Uterus (tissue), 3 donors: ENCODE measurements at regions not wholly inside any gene's neighbourhood (a gene's known extent, or its start where the extent isn't known, plus 50 kb on each side); places are given as distances from the start of the nearest gene placed in this dataset.

Source experiments
- DNase-seq, 2 donors: peaks; one replicate each; pipeline ENCODE4 v3.0.0-alpha.2; 2019 to 2020
- H3K27ac ChIP-seq, 2 donors: fragments of 200-600 bp; sonication (generic); 1 replicate in 1 of 2; 2 replicates in 1 of 2; pipeline ENCODE4 v1.5.1; 2016 to 2018
- H3K27me3 ChIP-seq, 2 donors: fragments of 200-600 bp; sonication (generic); one replicate each; pipeline ENCODE4 v1.5.1; 2018 to 2019; ENCODE audit warnings: control low read depth in 1 of 2
- H3K36me3 ChIP-seq, 2 donors: fragments of 200-600 bp; sonication (generic); one replicate each; pipeline ENCODE4 v1.5.1; 2019; ENCODE audit warnings: control low read depth in 1 of 2
- H3K4me1 ChIP-seq, 2 donors: fragments of 200-600 bp; sonication (generic); one replicate each; pipeline ENCODE4 v1.5.1; 2018 to 2019; ENCODE audit warnings: control low read depth in 1 of 2
- H3K4me3 ChIP-seq, 2 donors: fragments of 200-600 bp; sonication (generic); 1 replicate in 1 of 2; 2 replicates in 1 of 2; pipeline ENCODE4 v1.5.1; 2018 to 2019; ENCODE audit warnings: mild to moderate bottlenecking in 1 of 2
- H3K9me3 ChIP-seq, 2 donors: fragments of 200-600 bp; sonication (generic); one replicate each; pipeline ENCODE4 v1.5.1; 2019; ENCODE audit warnings: control low read depth in 1 of 2
- CTCF ChIP-seq, 4 experiments: fragments of 200-600 bp in 2 of 4; fragments of 450-650 bp in 2 of 4; sonication (generic) in 2 of 4; IDR thresholded peaks; one replicate each; pipeline ENCODE4 v1.5.1; 2016 to 2019; ENCODE audit warnings: antibody characterized with exemption in 4 of 4, mild to moderate bottlenecking in 2 of 4, moderate library complexity in 1 of 4
- POLR2A ChIP-seq, 2 donors: fragments of 450-650 bp; IDR thresholded peaks; one replicate each; pipeline ENCODE4 v1.6.1; 2016; ENCODE audit warnings: antibody characterized with exemption in 2 of 2, mild to moderate bottlenecking in 1 of 2, moderate library complexity in 1 of 2
- intact Hi-C: fragments of 100-400 bp; cut with DNase I; formaldehyde crosslinking; loops from one replicate; pipeline ENCODE4 v1.15.1; 2023; ENCODE audit warnings: low total_unique reads
- donor health status: DM: yes; HTN: yes; CAD: no.

DNA sequence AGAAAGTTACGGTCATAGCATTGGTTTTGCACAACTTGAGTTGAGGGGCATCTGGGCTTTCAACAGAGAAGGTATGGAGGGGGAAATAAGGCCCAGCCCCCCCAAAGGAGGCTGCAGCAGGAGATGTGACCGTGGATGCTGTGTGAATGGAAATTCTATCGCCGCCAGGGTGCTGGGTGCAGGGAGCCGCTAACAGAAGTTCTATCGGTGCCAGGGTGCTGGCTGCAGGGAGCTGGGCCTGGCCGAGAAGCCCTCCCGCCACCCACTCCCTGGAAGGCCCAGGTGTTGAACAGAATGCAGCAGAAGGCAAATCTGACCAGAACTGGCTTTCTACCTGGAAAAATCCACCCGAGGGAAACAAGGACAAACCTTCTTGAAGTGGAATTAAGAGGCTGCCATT lies 115.0 kb downstream of the SHANK2 start:
- no peaks in the 10 kb centered on the region for H3K9me3 ChIP-seq
- DNase-seq: no peak
- TF ChIP-seq POLR2A (IDR thresholded peaks at IDR 0.05): no peak
- no peak for TF ChIP-seq CTCF (IDR thresholded peaks at IDR 0.05)
- no peak overlapping the region for H3K4me3 ChIP-seq
- H3K36me3 ChIP-seq: no peaks in the 10 kb centered on the region
- H3K27me3 ChIP-seq: no peaks in the 10 kb centered on the region
- intact Hi-C loops: no loop called here
- no peak overlapping the region for H3K27ac ChIP-seq
- H3K4me1 ChIP-seq: no peaks in the 10 kb centered on the region

- DNase-seq: no peak
- H3K9me3 ChIP-seq: no peaks in the 10 kb centered on the region
- H3K4me1 ChIP-seq: no peaks in the 10 kb centered on the region
- intact Hi-C loops: no loop called here
- no peak overlapping the region for H3K4me3 ChIP-seq
- H3K27me3 ChIP-seq: no peaks in the 10 kb centered on the region
- H3K36me3 ChIP-seq: no peaks in the 10 kb centered on the region
- no peak overlapping the region for H3K27ac ChIP-seq
- TF ChIP-seq CTCF (IDR thresholded peaks at IDR 0.05) (no peak), POLR2A (IDR thresholded peaks at IDR 0.05) (no peak)
Measured at GRCh38 chr11:71136095-71136845, 116.1 kb downstream of the SHANK2 start.

DNA sequence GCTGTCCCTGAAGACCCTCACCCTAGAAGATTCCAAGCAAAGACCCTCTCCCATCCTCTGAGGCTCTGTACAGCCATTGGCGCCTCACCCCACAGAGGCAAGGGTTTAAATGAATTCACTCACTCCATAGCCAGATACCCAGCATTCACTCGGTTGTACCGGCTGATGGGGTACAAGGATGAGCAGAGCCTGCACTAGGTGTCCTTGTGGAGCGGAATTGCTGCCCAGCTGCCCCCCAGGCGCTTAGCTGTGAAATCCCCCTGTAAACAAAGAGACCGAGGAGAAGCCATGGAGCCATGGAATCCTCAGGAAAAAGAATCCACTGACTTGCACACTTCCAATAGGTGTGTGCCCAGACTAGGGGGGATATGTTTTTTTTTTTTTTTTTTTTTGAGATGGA lies 117.3 kb downstream of the SHANK2 start:
- no peak for DNase-seq
- Histone ChIP-seq H3K9me3 (no peaks in the 10 kb centered on the region), H3K27me3 (no peaks in the 10 kb centered on the region), H3K4me1 (no peaks in the 10 kb centered on the region), H3K36me3 (no peaks in the 10 kb centered on the region), H3K4me3 (no peak overlapping the region), H3K27ac (no peak overlapping the region)
- TF ChIP-seq CTCF (IDR thresholded peaks at IDR 0.05) (no peak), POLR2A (IDR thresholded peaks at IDR 0.05) (no peak)
- intact Hi-C loops: no loop called here

- no peak for DNase-seq
Measured at GRCh38 chr11:71133946-71134345, 118.4 kb downstream of the SHANK2 start.

More at GRCh38 chr11:71133946-71134345, 118.4 kb downstream of the SHANK2 start:
- H3K27me3 ChIP-seq: no peaks in the 10 kb centered on the region
- no peak overlapping the region for H3K27ac ChIP-seq
- no peaks in the 10 kb centered on the region for H3K9me3 ChIP-seq
- intact Hi-C loops: no loop called here
- H3K4me3 ChIP-seq: no peak overlapping the region
- H3K36me3 ChIP-seq: no peaks in the 10 kb centered on the region
- H3K4me1 ChIP-seq: no peaks in the 10 kb centered on the region
- TF ChIP-seq CTCF (IDR thresholded peaks at IDR 0.05): no peak
- no peak for TF ChIP-seq POLR2A (IDR thresholded peaks at IDR 0.05)
